ENCODE measurements at regions not wholly inside any gene's neighbourhood (a gene's known extent, or its start where the extent isn't known, plus 50 kb on each side); places are given as distances from the start of the nearest gene placed in this dataset.
"Not testable (repeated sequence)": the region's sequence is repeated elsewhere in the genome, so short reads cannot be mapped to it uniquely, and the experiment has no call there.

DNA sequence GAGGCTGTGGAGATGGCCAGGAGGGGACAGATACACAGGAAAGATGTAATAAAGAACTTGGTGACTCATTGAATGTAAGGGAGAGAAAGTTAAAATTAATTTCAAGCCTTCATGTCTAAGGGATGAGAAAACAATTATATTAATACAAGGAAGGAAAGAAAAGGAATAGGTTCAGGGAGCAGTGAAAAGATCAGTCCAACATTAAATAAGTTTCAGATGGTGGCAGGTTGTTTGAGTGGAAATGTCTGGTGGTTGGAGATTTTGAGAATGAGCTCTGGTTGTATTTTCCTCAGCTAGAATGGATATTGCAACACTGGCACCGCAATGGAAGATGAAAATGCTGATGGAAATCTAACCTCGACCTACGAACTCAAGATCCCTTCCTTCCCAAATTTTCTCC, 304.3 kb downstream of the COL12A1 start:
- Histone ChIP-seq H2AFZ (ENCODE audit: low read depth, low read length) (no peak overlapping the region), H3K27me3 (ENCODE audit: insufficient read depth, low read length) (no peaks in the 10 kb centered on the region), H3K36me3 (ENCODE audit: insufficient read depth, low read length) (no peaks in the 10 kb centered on the region), H3K4me3 (ENCODE audit: low read length) (no peak overlapping the region), H3K9me3 (ENCODE audit: low read length) (no peaks in the 10 kb centered on the region), H3K4me1 (ENCODE audit: insufficient read depth, low read length) (no peaks in the 10 kb centered on the region)

DNA sequence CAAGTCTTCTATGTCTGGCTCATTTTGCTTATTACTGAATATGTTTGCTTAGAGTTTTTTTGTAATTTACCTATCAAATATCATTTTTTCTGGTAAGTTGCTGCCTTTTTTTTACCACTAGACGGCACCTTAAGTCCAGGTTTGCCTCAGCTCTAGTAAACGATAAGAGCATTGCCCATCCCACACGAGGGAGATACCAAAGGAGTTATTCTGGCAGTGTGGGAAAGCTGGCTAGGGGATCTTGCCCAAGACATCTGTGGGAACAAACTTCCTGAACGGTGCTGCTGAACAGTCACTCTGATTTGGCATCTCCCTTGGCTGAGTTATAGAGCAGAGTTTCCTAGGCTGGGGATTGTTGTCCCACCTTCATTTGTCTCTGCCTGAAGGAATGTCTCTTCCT, 306.4 kb downstream of the COL12A1 start:
- Histone ChIP-seq H3K27me3 (ENCODE audit: insufficient read depth, low read length) (no peaks in the 10 kb centered on the region), H3K4me1 (ENCODE audit: insufficient read depth, low read length) (no peaks in the 10 kb centered on the region), H3K4me3 (ENCODE audit: low read length) (no peak overlapping the region), H3K9me3 (ENCODE audit: low read length) (no peaks in the 10 kb centered on the region), H3K36me3 (ENCODE audit: insufficient read depth, low read length) (no peaks in the 10 kb centered on the region), H2AFZ (ENCODE audit: low read depth, low read length) (no peak overlapping the region)

DNA sequence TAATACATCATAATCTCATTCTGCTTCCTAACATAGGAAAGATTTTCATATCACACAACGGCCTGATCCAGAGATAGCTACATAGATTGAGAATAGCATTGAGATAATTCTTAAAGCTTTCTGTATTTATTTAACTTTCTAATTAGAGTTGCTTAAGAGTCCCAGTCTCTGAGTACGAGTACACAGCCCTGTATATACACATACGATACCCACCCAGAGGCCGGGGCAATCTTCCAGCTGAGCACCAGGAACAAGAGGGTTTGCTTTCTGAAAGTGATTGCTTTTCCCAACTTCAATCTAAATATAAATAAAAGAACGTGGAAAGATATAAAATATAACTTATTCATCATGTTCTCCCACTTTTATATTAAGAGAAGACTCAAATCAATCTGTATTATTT, 313.8 kb downstream of the COL12A1 start:
- Histone ChIP-seq H3K4me3 (ENCODE audit: low read length) (no peak overlapping the region), H3K36me3 (ENCODE audit: insufficient read depth, low read length) (no peaks in the 10 kb centered on the region), H3K27me3 (ENCODE audit: insufficient read depth, low read length) (no peaks in the 10 kb centered on the region), H3K9me3 (ENCODE audit: low read length) (no peaks in the 10 kb centered on the region), H2AFZ (ENCODE audit: low read depth, low read length) (no peak overlapping the region), H3K4me1 (ENCODE audit: insufficient read depth, low read length) (no peaks in the 10 kb centered on the region)

DNA sequence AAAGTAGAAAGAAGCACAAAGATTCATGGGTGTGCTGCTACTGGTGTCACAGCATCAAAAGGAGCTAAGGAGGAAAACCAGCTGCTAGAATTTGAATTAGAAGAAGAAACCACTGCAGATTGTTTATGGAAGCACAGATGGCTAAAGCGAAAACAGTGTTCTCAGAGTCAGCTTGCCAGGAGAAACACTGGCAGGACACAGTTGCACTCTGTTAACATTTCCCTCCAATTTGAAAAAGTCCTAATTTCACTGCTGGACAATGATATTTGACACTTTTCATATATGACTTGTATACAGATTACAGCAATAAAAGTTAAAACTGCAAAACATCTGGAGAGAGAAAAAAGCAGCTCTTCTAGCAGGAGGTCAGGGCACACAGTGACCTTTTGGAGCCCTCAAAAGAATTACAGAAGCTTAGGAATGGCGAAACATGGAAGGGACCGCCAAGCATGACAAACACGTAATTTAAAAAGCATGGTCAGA, 314.5 kb downstream of the COL12A1 start:
- H3K4me1 ChIP-seq (ENCODE audit: insufficient read depth, low read length): no peaks in the 10 kb centered on the region
- H3K27me3 ChIP-seq (ENCODE audit: insufficient read depth, low read length): no peaks in the 10 kb centered on the region
- H2AFZ ChIP-seq (ENCODE audit: low read depth, low read length): no peak overlapping the region
- H3K36me3 ChIP-seq (ENCODE audit: insufficient read depth, low read length): no peaks in the 10 kb centered on the region
- H3K9me3 ChIP-seq (ENCODE audit: low read length): no peaks in the 10 kb centered on the region
- H3K4me3 ChIP-seq (ENCODE audit: low read length): no peak overlapping the region

DNA sequence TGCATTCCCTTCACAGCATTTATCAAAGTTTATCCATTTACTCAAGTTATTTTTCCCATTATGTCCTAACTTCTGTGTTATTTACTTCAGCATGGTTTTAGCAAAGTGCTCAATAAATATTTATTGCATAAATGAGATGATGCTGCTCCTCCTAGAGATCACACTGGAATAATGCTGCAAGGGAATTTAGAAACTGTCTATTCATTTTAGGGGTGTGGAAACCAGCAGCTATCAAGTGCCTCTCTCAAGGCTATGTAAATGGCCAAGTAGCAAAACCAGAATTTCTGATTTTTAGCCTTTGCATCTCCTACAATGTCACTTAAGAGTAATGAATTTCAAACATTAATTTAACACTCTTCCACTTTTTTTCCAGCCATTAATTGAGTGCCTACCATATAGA, 316.2 kb downstream of the COL12A1 start:
- Histone ChIP-seq H3K27me3 (ENCODE audit: insufficient read depth, low read length) (no peaks in the 10 kb centered on the region), H2AFZ (ENCODE audit: low read depth, low read length) (no peak overlapping the region), H3K4me1 (ENCODE audit: insufficient read depth, low read length) (no peaks in the 10 kb centered on the region), H3K36me3 (ENCODE audit: insufficient read depth, low read length) (no peaks in the 10 kb centered on the region), H3K9me3 (ENCODE audit: low read length) (no peaks in the 10 kb centered on the region), H3K4me3 (ENCODE audit: low read length) (no peak overlapping the region)

DNA sequence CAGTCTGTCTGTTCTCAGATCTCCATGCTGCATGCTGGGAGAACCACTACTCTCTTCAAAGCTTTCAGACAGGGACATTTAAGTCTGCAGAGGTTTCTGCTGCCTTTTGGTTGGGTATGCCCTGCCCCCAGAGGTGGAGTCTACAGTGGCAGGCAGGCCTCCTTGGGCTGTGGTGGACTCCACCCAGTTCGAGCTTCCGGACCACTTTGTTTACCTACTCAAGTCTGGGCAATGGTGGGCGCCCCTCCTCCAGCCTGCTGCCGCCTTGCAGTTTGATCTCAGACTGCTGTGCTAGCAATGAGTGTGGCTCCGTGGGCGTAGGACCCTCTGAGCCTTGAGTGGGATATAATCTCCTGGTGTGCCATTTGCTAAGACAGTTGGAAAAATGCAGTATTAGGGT, 317.1 kb downstream of the COL12A1 start:
- H3K27me3 ChIP-seq (ENCODE audit: insufficient read depth, low read length); H3K36me3 ChIP-seq (ENCODE audit: insufficient read depth, low read length); H2AFZ ChIP-seq (ENCODE audit: low read depth, low read length); H3K4me3 ChIP-seq (ENCODE audit: low read length); H3K4me1 ChIP-seq (ENCODE audit: insufficient read depth, low read length); H3K9me3 ChIP-seq (ENCODE audit: low read length): not testable (repeated sequence)

DNA sequence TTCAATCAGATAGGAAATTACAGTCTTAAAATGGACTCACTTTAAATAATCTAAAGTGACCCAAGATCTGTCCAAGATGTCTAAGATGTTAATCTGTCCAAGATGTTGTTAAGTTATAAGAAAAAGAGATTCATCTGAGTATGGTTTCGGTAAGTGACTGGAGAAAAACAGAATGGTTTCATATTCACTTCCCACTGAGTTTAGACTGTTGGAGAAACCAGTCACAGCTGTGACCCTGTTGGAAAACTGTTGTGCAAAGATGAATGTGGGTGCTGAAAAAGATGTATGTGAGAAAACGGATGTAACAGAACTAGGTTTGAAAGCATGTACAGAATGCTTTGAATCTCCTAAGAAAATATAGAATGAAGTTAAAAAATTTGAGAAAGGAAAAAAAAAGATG, 325.9 kb downstream of the COL12A1 start:
- Histone ChIP-seq H3K9me3 (ENCODE audit: low read length) (no peaks in the 10 kb centered on the region), H3K27me3 (ENCODE audit: insufficient read depth, low read length) (no peaks in the 10 kb centered on the region), H3K4me3 (ENCODE audit: low read length) (no peak overlapping the region), H2AFZ (ENCODE audit: low read depth, low read length) (no peak overlapping the region), H3K36me3 (ENCODE audit: insufficient read depth, low read length) (no peaks in the 10 kb centered on the region), H3K4me1 (ENCODE audit: insufficient read depth, low read length) (no peaks in the 10 kb centered on the region)

DNA sequence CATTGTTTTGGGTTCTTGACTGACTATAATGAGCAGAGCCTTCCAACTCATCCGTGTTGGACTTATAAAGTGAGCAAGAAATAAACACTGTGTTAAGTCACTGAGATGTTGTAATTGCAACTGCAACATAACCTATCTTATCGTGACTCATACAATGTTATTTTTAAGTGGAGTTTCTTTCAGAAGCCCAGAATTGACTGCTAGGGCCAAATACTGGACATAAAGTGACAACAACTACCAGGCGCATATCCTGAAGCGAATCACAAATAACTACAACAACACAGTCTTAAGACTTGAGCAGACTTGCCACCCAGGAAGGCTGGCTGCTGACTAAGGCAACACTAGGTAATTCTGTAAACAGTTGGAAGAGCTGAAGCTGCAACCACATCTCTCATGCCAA, 326.6 kb downstream of the COL12A1 start:
- Histone ChIP-seq H3K4me1 (ENCODE audit: insufficient read depth, low read length) (no peaks in the 10 kb centered on the region), H3K36me3 (ENCODE audit: insufficient read depth, low read length) (no peaks in the 10 kb centered on the region), H3K27me3 (ENCODE audit: insufficient read depth, low read length) (no peaks in the 10 kb centered on the region), H3K9me3 (ENCODE audit: low read length) (no peaks in the 10 kb centered on the region), H3K4me3 (ENCODE audit: low read length) (no peak overlapping the region), H2AFZ (ENCODE audit: low read depth, low read length) (no peak overlapping the region)

DNA sequence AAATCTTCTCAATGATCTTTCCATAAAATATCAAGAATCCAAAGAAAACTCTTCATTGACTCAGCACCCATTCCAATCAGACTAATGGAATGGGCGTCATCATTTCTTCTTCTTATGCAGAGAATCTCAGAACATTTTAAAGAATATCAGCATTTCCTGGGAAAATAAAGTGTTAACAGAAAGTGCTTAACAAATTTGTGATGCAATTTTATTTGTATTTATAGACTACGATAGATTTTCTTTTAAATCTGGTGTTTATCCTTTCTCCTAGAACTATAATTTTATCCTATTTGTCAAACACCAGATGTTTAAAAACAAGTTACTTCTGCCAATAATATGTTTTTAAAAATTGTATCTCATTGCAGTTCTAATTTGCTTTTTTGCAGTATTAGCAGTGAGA, 330.7 kb downstream of the COL12A1 start:
- H2AFZ ChIP-seq (ENCODE audit: low read depth, low read length): no peak overlapping the region
- no peaks in the 10 kb centered on the region for H3K27me3 ChIP-seq (ENCODE audit: insufficient read depth, low read length)
- H3K4me3 ChIP-seq (ENCODE audit: low read length): no peak overlapping the region
- no peaks in the 10 kb centered on the region for H3K9me3 ChIP-seq (ENCODE audit: low read length)
- H3K36me3 ChIP-seq (ENCODE audit: insufficient read depth, low read length): no peaks in the 10 kb centered on the region
- no peaks in the 10 kb centered on the region for H3K4me1 ChIP-seq (ENCODE audit: insufficient read depth, low read length)

DNA sequence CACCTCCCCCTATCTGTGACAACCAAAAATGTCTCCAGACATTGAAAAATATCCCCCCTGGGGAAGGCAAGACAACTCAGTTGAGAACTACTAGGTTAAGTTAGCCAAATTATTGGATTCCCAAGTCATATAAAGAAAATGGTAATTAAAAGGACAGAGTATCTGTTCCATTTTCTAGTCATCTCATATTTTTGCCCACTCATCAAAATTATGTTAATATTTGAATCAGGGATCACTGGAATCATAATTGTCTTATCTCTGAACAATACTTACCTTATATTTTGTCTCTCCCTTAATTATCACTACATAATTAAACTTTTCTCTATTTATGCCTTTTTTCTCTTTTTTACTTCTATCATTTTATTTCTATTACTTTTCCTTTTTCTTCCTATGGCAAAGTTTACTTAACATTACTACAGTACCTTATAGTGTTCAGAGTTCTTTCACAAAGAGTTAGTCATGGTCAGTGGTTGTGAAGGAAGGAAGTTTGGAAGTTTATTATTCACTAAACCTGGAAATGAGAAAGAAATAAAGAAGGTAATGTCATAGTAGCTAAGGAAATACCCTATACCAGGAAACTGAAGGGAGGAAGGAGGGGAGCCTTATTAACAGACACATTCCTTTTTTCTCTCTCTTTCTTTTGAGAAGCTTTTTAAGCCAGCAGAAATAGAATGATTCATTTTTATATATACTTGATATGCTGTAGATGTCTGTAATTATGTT, 332.9 kb downstream of the COL12A1 start:
- Histone ChIP-seq H3K4me1 (ENCODE audit: insufficient read depth, low read length) (no peaks in the 10 kb centered on the region), H2AFZ (ENCODE audit: low read depth, low read length) (no peak overlapping the region), H3K27me3 (ENCODE audit: insufficient read depth, low read length) (no peaks in the 10 kb centered on the region), H3K4me3 (ENCODE audit: low read length) (no peak overlapping the region), H3K36me3 (ENCODE audit: insufficient read depth, low read length) (no peaks in the 10 kb centered on the region), H3K9me3 (ENCODE audit: low read length) (no peaks in the 10 kb centered on the region)

DNA sequence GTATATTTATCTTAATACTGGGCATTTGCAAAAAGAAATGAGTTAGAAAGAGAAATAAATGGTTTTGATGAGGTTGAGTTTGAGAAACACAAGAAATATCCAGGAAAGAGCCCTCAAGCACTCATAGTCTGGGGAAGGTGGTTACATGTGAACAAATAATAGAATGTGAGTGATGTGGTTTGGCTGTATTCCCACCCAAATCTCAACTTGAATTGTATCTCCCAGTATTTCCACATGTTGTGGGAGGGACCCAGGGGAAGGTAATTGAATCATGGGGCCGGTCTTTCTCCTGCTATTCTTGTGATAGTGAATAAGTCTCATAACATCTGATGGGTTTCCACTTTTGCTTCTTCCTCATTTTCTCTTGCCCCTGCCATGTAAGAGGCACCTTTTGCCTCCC, 334.1 kb downstream of the COL12A1 start:
- Histone ChIP-seq H3K4me1 (ENCODE audit: insufficient read depth, low read length) (no peaks in the 10 kb centered on the region), H3K9me3 (ENCODE audit: low read length) (no peaks in the 10 kb centered on the region), H3K4me3 (ENCODE audit: low read length) (no peak overlapping the region), H2AFZ (ENCODE audit: low read depth, low read length) (no peak overlapping the region), H3K36me3 (ENCODE audit: insufficient read depth, low read length) (no peaks in the 10 kb centered on the region), H3K27me3 (ENCODE audit: insufficient read depth, low read length) (no peaks in the 10 kb centered on the region)

DNA sequence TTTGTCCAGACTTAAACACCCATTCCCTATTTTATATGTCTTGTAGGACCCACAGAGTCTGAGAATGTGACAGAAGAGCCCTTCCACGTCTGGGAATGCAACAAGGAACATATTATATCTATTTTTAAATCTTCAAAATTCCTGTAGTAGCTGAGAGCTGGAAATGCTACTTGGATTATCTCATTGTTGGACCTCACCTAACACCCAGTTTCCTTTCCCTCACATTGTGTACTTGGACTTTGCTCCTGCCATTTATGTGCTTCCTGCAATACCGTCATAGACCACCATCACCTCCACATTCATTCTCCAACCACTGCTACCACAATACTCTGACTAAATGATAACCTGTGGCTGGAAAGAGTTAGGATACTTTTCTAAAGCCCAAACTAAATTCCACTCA, 335.4 kb downstream of the COL12A1 start:
- Histone ChIP-seq H3K4me3 (ENCODE audit: low read length) (no peak overlapping the region), H3K27me3 (ENCODE audit: insufficient read depth, low read length) (no peaks in the 10 kb centered on the region), H3K9me3 (ENCODE audit: low read length) (no peaks in the 10 kb centered on the region), H2AFZ (ENCODE audit: low read depth, low read length) (no peak overlapping the region), H3K4me1 (ENCODE audit: insufficient read depth, low read length) (no peaks in the 10 kb centered on the region), H3K36me3 (ENCODE audit: insufficient read depth, low read length) (no peaks in the 10 kb centered on the region)

DNA sequence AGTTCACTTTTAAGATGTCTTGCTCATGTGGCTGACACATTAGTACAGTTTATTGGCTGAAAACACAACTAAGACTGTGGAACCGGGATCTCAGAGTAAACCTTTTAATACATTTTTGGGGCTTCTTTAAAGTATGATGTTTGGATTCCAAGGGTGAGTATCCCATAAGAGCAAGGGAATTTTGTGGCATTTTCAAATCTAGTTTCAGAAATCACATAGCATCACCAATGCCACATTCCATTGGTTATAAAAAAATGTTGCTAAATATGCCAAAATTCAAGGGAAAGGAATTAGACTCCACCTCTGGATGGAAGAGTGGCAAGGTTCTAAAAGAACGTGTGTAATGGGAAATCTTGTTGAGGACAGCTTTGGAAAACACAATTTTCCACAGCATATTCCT, 338.6 kb downstream of the COL12A1 start:
- Histone ChIP-seq H3K27me3 (ENCODE audit: insufficient read depth, low read length) (no peaks in the 10 kb centered on the region), H3K36me3 (ENCODE audit: insufficient read depth, low read length) (no peaks in the 10 kb centered on the region), H3K9me3 (ENCODE audit: low read length) (no peaks in the 10 kb centered on the region), H2AFZ (ENCODE audit: low read depth, low read length) (no peak overlapping the region), H3K4me1 (ENCODE audit: insufficient read depth, low read length) (no peaks in the 10 kb centered on the region), H3K4me3 (ENCODE audit: low read length) (no peak overlapping the region)

DNA sequence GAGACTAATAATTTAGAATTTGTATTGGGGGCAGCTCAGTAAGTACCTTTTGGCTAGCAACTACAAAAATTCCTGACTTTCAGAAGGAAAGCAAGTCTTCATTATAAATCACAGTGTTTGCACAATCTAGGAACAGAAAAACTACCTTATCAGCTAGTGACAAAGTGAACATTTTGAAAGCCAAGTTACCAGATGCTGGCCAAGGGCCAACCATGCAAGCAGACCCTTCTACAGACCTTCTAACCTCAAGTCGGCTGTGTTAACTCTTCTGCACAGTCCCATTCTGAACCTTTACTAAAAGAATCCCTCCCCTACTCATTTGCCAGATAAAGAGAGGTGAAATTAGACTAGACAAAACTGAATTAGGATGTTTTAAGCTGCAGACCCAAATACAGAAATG, 341.9 kb downstream of the COL12A1 start:
- no peaks in the 10 kb centered on the region for H3K36me3 ChIP-seq (ENCODE audit: insufficient read depth, low read length)
- H2AFZ ChIP-seq (ENCODE audit: low read depth, low read length): no peak overlapping the region
- H3K27me3 ChIP-seq (ENCODE audit: insufficient read depth, low read length): no peaks in the 10 kb centered on the region
- no peaks in the 10 kb centered on the region for H3K4me1 ChIP-seq (ENCODE audit: insufficient read depth, low read length)
- no peaks in the 10 kb centered on the region for H3K9me3 ChIP-seq (ENCODE audit: low read length)
- no peak overlapping the region for H3K4me3 ChIP-seq (ENCODE audit: low read length)

Measured in neuron (in vitro differentiated cells).